ENCODE measurements at regions not wholly inside any gene's neighbourhood (a gene's known extent, or its start where the extent isn't known, plus 50 kb on each side); places are given as distances from the start of the nearest gene placed in this dataset.

DNA sequence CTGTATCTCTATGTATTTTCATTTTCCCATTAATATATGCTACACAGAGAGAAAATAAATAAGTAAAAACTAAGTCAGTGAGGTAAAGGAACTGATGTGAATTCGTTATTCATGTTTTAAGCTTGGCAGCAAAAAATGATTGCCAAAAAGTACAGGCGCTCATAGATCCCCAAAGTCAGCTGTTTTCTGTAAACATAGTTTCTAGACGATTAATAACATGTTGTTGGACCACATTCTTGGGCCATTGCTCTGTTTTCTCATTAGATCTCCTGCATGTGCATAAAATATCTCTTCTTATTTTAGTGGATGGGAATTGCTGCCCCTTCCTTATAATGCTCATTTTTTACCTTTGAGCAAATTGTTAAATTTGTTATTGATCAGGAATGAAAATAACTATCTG lies 215.2 kb downstream of the TLE1 start:
- TF ChIP-seq, protein P1, sequence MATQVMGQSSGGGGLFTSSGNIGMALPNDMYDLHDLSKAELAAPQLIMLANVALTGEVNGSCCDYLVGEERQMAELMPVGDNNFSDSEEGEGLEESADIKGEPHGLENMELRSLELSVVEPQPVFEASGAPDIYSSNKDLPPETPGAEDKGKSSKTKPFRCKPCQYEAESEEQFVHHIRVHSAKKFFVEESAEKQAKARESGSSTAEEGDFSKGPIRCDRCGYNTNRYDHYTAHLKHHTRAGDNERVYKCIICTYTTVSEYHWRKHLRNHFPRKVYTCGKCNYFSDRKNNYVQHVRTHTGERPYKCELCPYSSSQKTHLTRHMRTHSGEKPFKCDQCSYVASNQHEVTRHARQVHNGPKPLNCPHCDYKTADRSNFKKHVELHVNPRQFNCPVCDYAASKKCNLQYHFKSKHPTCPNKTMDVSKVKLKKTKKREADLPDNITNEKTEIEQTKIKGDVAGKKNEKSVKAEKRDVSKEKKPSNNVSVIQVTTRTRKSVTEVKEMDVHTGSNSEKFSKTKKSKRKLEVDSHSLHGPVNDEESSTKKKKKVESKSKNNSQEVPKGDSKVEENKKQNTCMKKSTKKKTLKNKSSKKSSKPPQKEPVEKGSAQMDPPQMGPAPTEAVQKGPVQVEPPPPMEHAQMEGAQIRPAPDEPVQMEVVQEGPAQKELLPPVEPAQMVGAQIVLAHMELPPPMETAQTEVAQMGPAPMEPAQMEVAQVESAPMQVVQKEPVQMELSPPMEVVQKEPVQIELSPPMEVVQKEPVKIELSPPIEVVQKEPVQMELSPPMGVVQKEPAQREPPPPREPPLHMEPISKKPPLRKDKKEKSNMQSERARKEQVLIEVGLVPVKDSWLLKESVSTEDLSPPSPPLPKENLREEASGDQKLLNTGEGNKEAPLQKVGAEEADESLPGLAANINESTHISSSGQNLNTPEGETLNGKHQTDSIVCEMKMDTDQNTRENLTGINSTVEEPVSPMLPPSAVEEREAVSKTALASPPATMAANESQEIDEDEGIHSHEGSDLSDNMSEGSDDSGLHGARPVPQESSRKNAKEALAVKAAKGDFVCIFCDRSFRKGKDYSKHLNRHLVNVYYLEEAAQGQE (IDR thresholded peaks at IDR 0.05; ENCODE audit: low read depth, low read length): no peak
- TF ChIP-seq, protein P2, sequence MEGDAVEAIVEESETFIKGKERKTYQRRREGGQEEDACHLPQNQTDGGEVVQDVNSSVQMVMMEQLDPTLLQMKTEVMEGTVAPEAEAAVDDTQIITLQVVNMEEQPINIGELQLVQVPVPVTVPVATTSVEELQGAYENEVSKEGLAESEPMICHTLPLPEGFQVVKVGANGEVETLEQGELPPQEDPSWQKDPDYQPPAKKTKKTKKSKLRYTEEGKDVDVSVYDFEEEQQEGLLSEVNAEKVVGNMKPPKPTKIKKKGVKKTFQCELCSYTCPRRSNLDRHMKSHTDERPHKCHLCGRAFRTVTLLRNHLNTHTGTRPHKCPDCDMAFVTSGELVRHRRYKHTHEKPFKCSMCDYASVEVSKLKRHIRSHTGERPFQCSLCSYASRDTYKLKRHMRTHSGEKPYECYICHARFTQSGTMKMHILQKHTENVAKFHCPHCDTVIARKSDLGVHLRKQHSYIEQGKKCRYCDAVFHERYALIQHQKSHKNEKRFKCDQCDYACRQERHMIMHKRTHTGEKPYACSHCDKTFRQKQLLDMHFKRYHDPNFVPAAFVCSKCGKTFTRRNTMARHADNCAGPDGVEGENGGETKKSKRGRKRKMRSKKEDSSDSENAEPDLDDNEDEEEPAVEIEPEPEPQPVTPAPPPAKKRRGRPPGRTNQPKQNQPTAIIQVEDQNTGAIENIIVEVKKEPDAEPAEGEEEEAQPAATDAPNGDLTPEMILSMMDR (IDR thresholded peaks at IDR 0.05 in 2 of 3, conservative IDR thresholded peaks at IDR 0.05 in 1 of 3; ENCODE audit: control insufficient read depth in 2 of 3, extremely low read depth in 1 of 3, insufficient read depth in 1 of 3, low read depth in 3 of 3, low read length in 3 of 3): no peak
- TF ChIP-seq FOS (IDR thresholded peaks at IDR 0.05; ENCODE audit: borderline replicate concordance, extremely low read depth, insufficient read length) (no peak), JUNB (IDR thresholded peaks at IDR 0.05) (no peak)

Measured in GM12878 (cell line).